Gastroesophageal sphincter (tissue), 4 donors: ENCODE measurements at regions not wholly inside any gene's neighbourhood (a gene's known extent, or its start where the extent isn't known, plus 50 kb on each side); places are given as distances from the start of the nearest gene placed in this dataset.

ENCODE experiments used
- ATAC-seq: fragments of 150-250 bp; one replicate; pipeline ENCODE4 v1.9.1; 2016; ENCODE audit warnings: mild to moderate bottlenecking, moderate library complexity
- H3K27ac ChIP-seq, 4 donors: fragments of 200-600 bp; sonication (generic) in 3 of 4; 1 replicate in 3 of 4; 2 replicates in 1 of 4; pipeline ENCODE4 v1.5.1; 2016 to 2019
- H3K27me3 ChIP-seq: fragments of 200-600 bp; sonication (generic); one replicate; pipeline ENCODE4 v1.5.1; 2019
- H3K36me3 ChIP-seq, 2 donors: fragments of 200-600 bp; sonication (generic); one replicate each; pipeline ENCODE4 v1.5.1; 2019; ENCODE audit warnings: control low read depth in 1 of 2
- H3K4me1 ChIP-seq, 3 donors: fragments of 200-600 bp; sonication (generic); 1 replicate in 2 of 3; 2 replicates in 1 of 3; pipeline ENCODE4 v1.5.1; 2016 to 2019; ENCODE audit warnings: control low read depth in 2 of 3
- H3K4me3 ChIP-seq, 2 donors: fragments of 200-600 bp; sonication (generic); one replicate each; pipeline ENCODE4 v1.5.1; 2019; ENCODE audit warnings: mild to moderate bottlenecking in 1 of 2, moderate library complexity in 1 of 2
- H3K9me3 ChIP-seq, 3 donors: fragments of 200-600 bp; sonication (generic); one replicate each; pipeline ENCODE4 v1.5.1; 2017 to 2019; ENCODE audit warnings: control low read depth in 2 of 3
- CTCF ChIP-seq, 4 experiments: fragments of 200-600 bp in 2 of 4; fragments of 450-650 bp in 2 of 4; sonication (generic) in 1 of 4; IDR thresholded peaks; one replicate each; pipeline ENCODE4 v1.5.1; 2017 to 2019; ENCODE audit warnings: antibody characterized with exemption in 4 of 4, mild to moderate bottlenecking in 2 of 4, moderate library complexity in 2 of 4
- EP300 ChIP-seq: sonication (generic); formaldehyde crosslinking; IDR thresholded peaks from one replicate; pipeline ENCODE4 v1.6.1; 2017; ENCODE audit warnings: antibody characterized with exemption, mild to moderate bottlenecking
- POLR2A ChIP-seq, 2 donors: fragments of 450-650 bp; IDR thresholded peaks; one replicate each; pipeline ENCODE4 v1.6.1; 2017; ENCODE audit warnings: antibody characterized with exemption in 2 of 2, mild to moderate bottlenecking in 2 of 2, moderate library complexity in 1 of 2
- POLR2AphosphoS5 ChIP-seq: sonication (generic); formaldehyde crosslinking; IDR thresholded peaks from one replicate; pipeline ENCODE4 v1.6.1; 2017; ENCODE audit warnings: antibody characterized with exemption
- WGBS, 2 donors: methylation state at CpG; one replicate each; pipeline ENCODE4 v1.1.5; 2018; ENCODE audit warnings: low coverage in 1 of 2; 5-methylcytosine and 5-hydroxymethylcytosine counted together

GRCh38 chr6:71498638-71499037 lies 210.0 kb downstream of the OGFRL1 start:
- H3K4me1 ChIP-seq: peaks cover 4 to 18% (median 7%) of the 10 kb centered on the region in 3 donors
- no peaks in the 10 kb centered on the region for H3K27me3 ChIP-seq
- no peak overlapping the region for H3K27ac ChIP-seq
- H3K4me3 ChIP-seq: no peak overlapping the region
- no peak for ATAC-seq
- no peaks in the 10 kb centered on the region for H3K9me3 ChIP-seq
- no peaks in the 10 kb centered on the region for H3K36me3 ChIP-seq
- TF ChIP-seq POLR2AphosphoS5: no peak
- TF ChIP-seq CTCF (IDR thresholded peaks at IDR 0.05): no peak
- no peak for TF ChIP-seq EP300
- TF ChIP-seq POLR2A (IDR thresholded peaks at IDR 0.05): no peak

- Histone ChIP-seq H3K4me3 (no peak overlapping the region), H3K36me3 (no peaks in the 10 kb centered on the region), H3K4me1 (peaks cover 4 to 18% (median 7%) of the 10 kb centered on the region in 3 donors), H3K27me3 (no peaks in the 10 kb centered on the region), H3K9me3 (no peaks in the 10 kb centered on the region), H3K27ac (no peak overlapping the region)
- no peak for TF ChIP-seq POLR2A (IDR thresholded peaks at IDR 0.05)
- TF ChIP-seq CTCF (IDR thresholded peaks at IDR 0.05): no peak
- TF ChIP-seq EP300: no peak
- no peak for TF ChIP-seq POLR2AphosphoS5
- WGBS, 2 donors: 50 to 56% methylated on average over 2 of the region's 2 CpGs
- ATAC-seq: no peak
Measured at GRCh38 chr6:71499667-71500066, 211.1 kb downstream of the OGFRL1 start.

GRCh38 chr6:71502168-71502567 lies 213.6 kb downstream of the OGFRL1 start:
- TF ChIP-seq POLR2A (IDR thresholded peaks at IDR 0.05): no peak
- no peak for TF ChIP-seq CTCF (IDR thresholded peaks at IDR 0.05)
- no peak for TF ChIP-seq POLR2AphosphoS5
- Histone ChIP-seq H3K4me1 (no peaks in the 10 kb centered on the region), H3K9me3 (no peaks in the 10 kb centered on the region), H3K27ac (no peak overlapping the region), H3K36me3 (no peaks in the 10 kb centered on the region), H3K4me3 (no peak overlapping the region), H3K27me3 (no peaks in the 10 kb centered on the region)
- no peak for ATAC-seq
- 71 to 100% methylated on average over 1 to 2 of the region's 2 CpGs for WGBS, 2 donors

GRCh38 chr6:71502956-71503355 lies 214.3 kb downstream of the OGFRL1 start:
- Histone ChIP-seq H3K27me3 (no peaks in the 10 kb centered on the region), H3K4me3 (no peak overlapping the region), H3K36me3 (no peaks in the 10 kb centered on the region), H3K4me1 (no peaks in the 10 kb centered on the region), H3K27ac (no peak overlapping the region), H3K9me3 (no peaks in the 10 kb centered on the region)
- no peak for TF ChIP-seq EP300
- no peak for TF ChIP-seq POLR2A (IDR thresholded peaks at IDR 0.05)
- TF ChIP-seq CTCF (IDR thresholded peaks at IDR 0.05): no peak
- TF ChIP-seq POLR2AphosphoS5: no peak
- no peak for ATAC-seq
- WGBS, 2 donors: 88 to 91% methylated on average over 3 of the region's 3 CpGs

- WGBS, 2 donors: 77 to 93% methylated on average over 5 of the region's 5 CpGs
- TF ChIP-seq POLR2AphosphoS5: no peak
- TF ChIP-seq CTCF (IDR thresholded peaks at IDR 0.05): no peak
- TF ChIP-seq POLR2A (IDR thresholded peaks at IDR 0.05): no peak
- no peak for TF ChIP-seq EP300
- no peaks in the 10 kb centered on the region for H3K9me3 ChIP-seq
- ATAC-seq: no peak
- peaks cover 0 to 18% (median 2%) of the 10 kb centered on the region in 3 donors for H3K4me1 ChIP-seq
- no peak overlapping the region for H3K4me3 ChIP-seq
- H3K27me3 ChIP-seq: no peaks in the 10 kb centered on the region
- no peak overlapping the region for H3K27ac ChIP-seq
- no peaks in the 10 kb centered on the region for H3K36me3 ChIP-seq
Measured at GRCh38 chr6:71507183-71507582, 218.6 kb downstream of the OGFRL1 start.
